Testis (tissue), 2 donors: ENCODE measurements at regions not wholly inside any gene's neighbourhood (a gene's known extent, or its start where the extent isn't known, plus 50 kb on each side); places are given as distances from the start of the nearest gene placed in this dataset.
"Not testable (repeated sequence)": the region's sequence is repeated elsewhere in the genome, so short reads cannot be mapped to it uniquely, and the experiment has no call there.

Experiments used
- DNase-seq: peaks from one replicate; pipeline ENCODE4 v3.0.0-alpha.2; 2019
- H3K27ac ChIP-seq, 2 donors: fragments of 200-600 bp; sonication (generic); one replicate each; pipeline ENCODE4 v1.5.1; 2019
- H3K27me3 ChIP-seq: fragments of 200-600 bp; sonication (generic); one replicate; pipeline ENCODE4 v1.5.1; 2019
- H3K36me3 ChIP-seq: fragments of 200-600 bp; sonication (generic); one replicate; pipeline ENCODE4 v1.5.1; 2017; ENCODE audit warnings: low read depth; ENCODE audit errors: missing control alignments
- H3K4me1 ChIP-seq: fragments of 200-600 bp; sonication (generic); one replicate; pipeline ENCODE4 v1.5.1; 2019
- H3K4me3 ChIP-seq, 2 donors: fragments of 200-600 bp; sonication (generic); one replicate each; pipeline ENCODE4 v1.5.1; 2017 to 2019
- H3K9me3 ChIP-seq: fragments of 200-600 bp; sonication (generic); one replicate; pipeline ENCODE4 v1.5.1; 2017
- CTCF ChIP-seq, 3 experiments: fragments of 450-650 bp in 2 of 3; fragments of 200-600 bp in 1 of 3; sonication (generic) in 1 of 3; IDR thresholded peaks; one replicate each; pipeline ENCODE4 v1.5.1; 2016 to 2019; ENCODE audit warnings: antibody characterized with exemption in 3 of 3, mild to moderate bottlenecking in 2 of 3, moderate library complexity in 1 of 3
- POLR2A ChIP-seq: fragments of 450-650 bp; IDR thresholded peaks from one replicate; pipeline ENCODE4 v1.6.1; 2017; ENCODE audit warnings: antibody characterized with exemption, mild to moderate bottlenecking, moderate library complexity
- WGBS, 2 donors: methylation state at CpG; one replicate each; pipeline ENCODE4 v1.1.5; 2018; 5-methylcytosine and 5-hydroxymethylcytosine counted together
- intact Hi-C: fragments of 100-400 bp; cut with DNase I; formaldehyde crosslinking; loops from one replicate; pipeline ENCODE4 v1.15.1; 2023; ENCODE audit warnings: low total_unique reads

GRCh38 chr17:53466733-53467132, 356.0 kb upstream of the KIF2B start:
- H3K27me3 ChIP-seq: no peaks in the 10 kb centered on the region
- no peaks in the 10 kb centered on the region for H3K36me3 ChIP-seq
- no peak overlapping the region for H3K27ac ChIP-seq
- intact Hi-C loops: no loop called here
- no peak overlapping the region for H3K4me3 ChIP-seq
- H3K4me1 ChIP-seq: no peaks in the 10 kb centered on the region
- no peak for DNase-seq
- H3K9me3 ChIP-seq: no peaks in the 10 kb centered on the region
- TF ChIP-seq POLR2A (no peak), CTCF (IDR thresholded peaks at IDR 0.05) (no peak)

GRCh38 chr17:53464396-53464795, 358.3 kb upstream of the KIF2B start:
- H3K27me3 ChIP-seq, intact Hi-C loops, H3K4me3 ChIP-seq, H3K36me3 ChIP-seq, H3K4me1 ChIP-seq, DNase-seq, H3K27ac ChIP-seq, H3K9me3 ChIP-seq: not testable (repeated sequence)
- WGBS, 2 donors: 86 to 89% methylated on average over 8 of the region's 8 CpGs

GRCh38 chr17:53463363-53463762, 359.4 kb upstream of the KIF2B start:
- Histone ChIP-seq H3K27ac (no peak overlapping the region), H3K36me3 (no peaks in the 10 kb centered on the region), H3K9me3 (no peaks in the 10 kb centered on the region), H3K4me3 (no peak overlapping the region), H3K27me3 (no peaks in the 10 kb centered on the region), H3K4me1 (no peaks in the 10 kb centered on the region)
- 80 to 84% methylated on average over 2 of the region's 2 CpGs for WGBS, 2 donors
- no peak for DNase-seq
- intact Hi-C loops: no loop called here
- TF ChIP-seq POLR2A (no peak), CTCF (IDR thresholded peaks at IDR 0.05) (no peak)

GRCh38 chr17:53462393-53462811, 360.3 kb upstream of the KIF2B start:
- Histone ChIP-seq H3K9me3 (no peaks in the 10 kb centered on the region), H3K27me3 (no peaks in the 10 kb centered on the region), H3K27ac (no peak overlapping the region), H3K4me3 (no peak overlapping the region), H3K4me1 (no peaks in the 10 kb centered on the region), H3K36me3 (no peaks in the 10 kb centered on the region)
- intact Hi-C loops: no loop called here
- DNase-seq: no peak
- no peak for TF ChIP-seq CTCF (IDR thresholded peaks at IDR 0.05)
- TF ChIP-seq POLR2A: no peak
- WGBS, 2 donors: 38 to 50% methylated on average over 1 of the region's 1 CpG

GRCh38 chr17:53455943-53456342, 366.8 kb upstream of the KIF2B start:
- H3K36me3 ChIP-seq, DNase-seq, intact Hi-C loops, H3K4me1 ChIP-seq, H3K27me3 ChIP-seq, H3K27ac ChIP-seq, H3K9me3 ChIP-seq, H3K4me3 ChIP-seq: not testable (repeated sequence)
- 75 to 78% methylated on average over 3 of the region's 3 CpGs for WGBS, 2 donors

GRCh38 chr17:53454337-53454736, 368.4 kb upstream of the KIF2B start:
- WGBS, 2 donors: 37 to 38% methylated on average over 2 of the region's 2 CpGs
- intact Hi-C loops: no loop called here

More at GRCh38 chr17:53454337-53454736, 368.4 kb upstream of the KIF2B start:
- no peaks in the 10 kb centered on the region for H3K4me1 ChIP-seq
- no peaks in the 10 kb centered on the region for H3K9me3 ChIP-seq
- no peaks in the 10 kb centered on the region for H3K27me3 ChIP-seq
- no peak overlapping the region for H3K4me3 ChIP-seq
- DNase-seq: no peak
- H3K27ac ChIP-seq: no peak overlapping the region
- no peaks in the 10 kb centered on the region for H3K36me3 ChIP-seq
- TF ChIP-seq POLR2A (no peak), CTCF (IDR thresholded peaks at IDR 0.05) (no peak)
